Inflammatory macrophage treated with lipopolysaccharide for 1 hour (primary cell): ENCODE measurements at regions not wholly inside any gene's neighbourhood (a gene's known extent, or its start where the extent isn't known, plus 50 kb on each side); places are given as distances from the start of the nearest gene placed in this dataset.

ENCODE experiments used
- DNase-seq, 2 donors: peaks; one replicate each; pipeline ENCODE4 v3.0.0-alpha.2; 2020 to 2022

- DNase-seq, result no peak
Measured at GRCh38 chr5:93096561-93096960, 484.5 kb downstream of the NR2F1-AS1 start.

GRCh38 chr5:93092349-93093105, 488.5 kb downstream of the NR2F1-AS1 start:
- no peak for DNase-seq

- DNase-seq, result no peak
Measured at GRCh38 chr5:93090698-93091097, 490.3 kb downstream of the NR2F1-AS1 start.

- DNase-seq, result no peak
Measured at GRCh38 chr5:93088592-93089389, 492.2 kb downstream of the NR2F1-AS1 start.

- no peak for DNase-seq
Measured at GRCh38 chr5:93087326-93087725, 493.7 kb downstream of the NR2F1-AS1 start.

- no peak for DNase-seq
Measured at GRCh38 chr5:93082981-93083380, 498.0 kb downstream of the NR2F1-AS1 start.

- DNase-seq, result no peak
Measured at GRCh38 chr5:93079046-93079445, 502.0 kb downstream of the NR2F1-AS1 start.

GRCh38 chr5:93078082-93079038, 502.7 kb downstream of the NR2F1-AS1 start:
- no peak for DNase-seq

- no peak for DNase-seq
Measured at GRCh38 chr5:93076566-93076965, 504.5 kb downstream of the NR2F1-AS1 start.

GRCh38 chr5:93076096-93076495, 504.9 kb downstream of the NR2F1-AS1 start:
- no peak for DNase-seq

GRCh38 chr5:93073547-93073946, 507.5 kb downstream of the NR2F1-AS1 start:
- DNase-seq, result no peak

GRCh38 chr5:93072831-93073459, 508.1 kb downstream of the NR2F1-AS1 start:
- no peak for DNase-seq

- no peak for DNase-seq
Measured at GRCh38 chr5:93071710-93072109, 509.3 kb downstream of the NR2F1-AS1 start.

- DNase-seq, result no peak
Measured at GRCh38 chr5:93070938-93071337, 510.1 kb downstream of the NR2F1-AS1 start.

GRCh38 chr5:93069276-93069675, 511.7 kb downstream of the NR2F1-AS1 start:
- no peak for DNase-seq

GRCh38 chr5:93062548-93062947, 518.5 kb downstream of the NR2F1-AS1 start:
- no peak for DNase-seq

- no peak for DNase-seq
Measured at GRCh38 chr5:93058309-93058708, 522.7 kb downstream of the NR2F1-AS1 start.

GRCh38 chr5:93057311-93057710, 523.7 kb downstream of the NR2F1-AS1 start:
- DNase-seq, result no peak

- no peak for DNase-seq
Measured at GRCh38 chr5:93055971-93056370, 525.0 kb downstream of the NR2F1-AS1 start.

- no peak for DNase-seq
Measured at GRCh38 chr5:93055561-93055960, 525.5 kb downstream of the NR2F1-AS1 start.

GRCh38 chr5:93054424-93055163, 526.4 kb downstream of the NR2F1-AS1 start:
- peak; percentile 12 to 23 for DNase-seq

- DNase-seq, result peak; percentile 49 to 50
Measured at GRCh38 chr5:93053825-93054224, 527.2 kb downstream of the NR2F1-AS1 start.
